ENCODE measurements at regions not wholly inside any gene's neighbourhood (a gene's known extent, or its start where the extent isn't known, plus 50 kb on each side); places are given as distances from the start of the nearest gene placed in this dataset.

GRCh38 chrX:39125834-39126233 lies 324.6 kb downstream of the MID1IP1 start:
- TF ChIP-seq POLR2A (IDR thresholded peaks at IDR 0.05; ENCODE audit: low read depth, low read length) (no peak), TAF1 (IDR thresholded peaks at IDR 0.05; ENCODE audit: borderline replicate concordance, low read depth, low read length) (no peak)

Data from GM12892 (cell line).